HG03039 (cell line): ENCODE measurements at regions not wholly inside any gene's neighbourhood (a gene's known extent, or its start where the extent isn't known, plus 50 kb on each side); places are given as distances from the start of the nearest gene placed in this dataset.
"Not testable (repeated sequence)": the region's sequence is repeated elsewhere in the genome, so short reads cannot be mapped to it uniquely, and the experiment has no call there.

Experiments
- ATAC-seq: cut with Tn5 transposase; IDR thresholded peaks from one replicate; pipeline ENCODE4 v1.9.1; 2021; ENCODE audit warnings: mild to moderate bottlenecking, moderate library complexity; ENCODE audit not compliant: unreplicated experiment

GRCh38 chr7:106747804-106748203, 86.8 kb upstream of the CCDC71L start:
- no peak for ATAC-seq

GRCh38 chr7:106749165-106749564, 88.2 kb upstream of the CCDC71L start:
- ATAC-seq: no peak

GRCh38 chr7:106750773-106751172, 89.8 kb upstream of the CCDC71L start:
- ATAC-seq: no peak

- ATAC-seq: no peak
Measured at GRCh38 chr7:106752367-106752766, 91.4 kb upstream of the CCDC71L start.

DNA sequence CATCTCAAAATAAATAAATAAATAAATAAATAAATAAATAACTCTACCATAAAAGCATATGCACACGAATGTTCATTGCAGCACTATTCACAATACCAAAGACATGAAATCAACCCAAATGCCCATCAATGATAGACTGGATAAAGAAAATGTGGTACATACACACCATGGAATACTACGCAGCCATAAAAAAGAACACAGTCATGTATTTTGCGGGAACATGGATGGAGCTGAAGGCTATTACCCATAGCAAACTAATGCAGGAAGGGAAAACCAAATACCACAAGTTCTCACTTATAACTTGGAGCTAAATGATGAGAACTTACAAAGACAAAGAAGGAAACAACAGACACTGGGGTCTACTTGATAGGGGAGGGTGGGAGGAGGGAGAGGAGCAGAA, 94.1 kb upstream of the CCDC71L start:
- ATAC-seq: not testable (repeated sequence)

DNA sequence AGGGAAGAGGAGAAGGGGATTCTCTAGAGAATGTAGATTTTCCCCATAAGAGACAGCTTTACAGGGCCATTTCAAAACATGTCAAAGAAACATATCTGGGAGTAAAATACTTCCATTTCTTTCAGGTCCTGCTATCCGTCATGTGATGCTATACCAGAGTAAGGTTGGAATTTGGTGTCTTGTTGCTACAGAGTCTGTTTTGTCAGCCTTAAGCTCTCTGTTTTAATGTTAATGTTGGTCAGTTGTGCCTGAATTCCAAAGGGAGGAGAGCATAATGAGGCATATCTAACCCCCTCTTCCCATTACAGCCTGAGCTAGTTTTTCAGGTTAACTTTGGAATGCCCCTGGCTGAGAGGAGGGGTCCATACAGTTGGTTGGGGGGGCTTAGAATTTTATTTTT, 94.7 kb upstream of the CCDC71L start:
- no peak for ATAC-seq

DNA sequence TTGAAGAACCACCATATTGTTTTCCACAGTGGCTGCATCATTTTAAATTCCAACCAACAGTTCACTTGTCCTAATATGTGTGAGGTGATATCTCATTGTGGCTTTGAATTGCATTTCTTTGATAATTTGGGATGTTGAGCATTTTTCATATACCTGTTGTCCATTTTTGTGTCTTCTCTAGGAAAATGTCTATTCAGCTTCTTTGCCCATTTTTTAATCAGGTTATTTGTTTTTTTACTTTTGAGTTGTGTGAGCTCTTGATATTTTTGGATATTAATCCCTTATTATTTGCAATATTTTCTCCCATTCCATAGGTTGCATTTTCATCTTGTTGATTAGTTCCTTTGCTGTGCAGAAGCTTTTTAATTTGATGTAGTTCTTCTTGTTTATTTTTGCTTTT, 95.1 kb upstream of the CCDC71L start:
- ATAC-seq: no peak

GRCh38 chr7:106756884-106757283, 95.9 kb upstream of the CCDC71L start:
- ATAC-seq: no peak

- ATAC-seq: no peak
Measured at GRCh38 chr7:106757846-106758245, 96.9 kb upstream of the CCDC71L start.

- ATAC-seq: not testable (repeated sequence)
Measured at GRCh38 chr7:106762845-106763244, 101.9 kb upstream of the CCDC71L start.

DNA sequence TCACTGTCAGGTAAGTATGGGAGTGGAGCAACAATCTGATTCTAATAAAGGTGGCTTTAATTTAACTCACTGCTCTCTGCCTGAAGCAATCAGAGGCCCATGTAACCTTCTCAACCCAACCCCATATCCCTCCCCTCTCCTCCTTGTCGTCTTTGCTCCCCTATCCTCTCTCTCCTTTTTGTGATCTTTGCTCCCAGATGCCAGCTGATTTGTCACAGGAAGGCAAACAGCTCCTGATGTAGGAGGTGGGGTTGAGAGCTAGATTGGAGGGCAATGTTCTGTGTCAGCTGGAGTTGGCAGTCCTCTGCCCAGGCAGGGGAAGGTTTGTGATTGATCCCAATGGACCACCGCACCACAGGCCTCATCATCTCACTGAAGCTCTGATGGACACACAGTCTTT, 101.4 kb upstream of the PIK3CG start:
- ATAC-seq: no peak

GRCh38 chr7:106765727-106766355, 99.2 kb upstream of the PIK3CG start:
- no peak for ATAC-seq

DNA sequence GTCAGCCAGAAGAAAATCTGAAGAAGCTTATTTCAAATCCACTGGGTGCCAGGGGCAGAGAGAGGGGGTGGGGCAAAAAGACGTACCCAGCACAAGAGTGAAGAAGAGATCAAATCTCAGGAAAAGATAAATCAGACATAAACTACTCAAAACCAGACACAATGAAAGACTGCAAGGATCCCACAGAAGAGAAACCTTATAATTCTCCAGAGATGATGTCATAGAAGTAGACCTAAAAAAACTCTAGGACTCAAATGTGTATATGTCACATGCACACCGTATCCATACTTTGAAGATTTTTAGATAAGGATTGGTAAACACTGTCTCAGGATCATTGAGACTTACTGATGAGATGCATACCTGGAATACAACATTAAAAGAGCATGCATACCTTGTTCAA, 98.5 kb upstream of the PIK3CG start:
- no peak for ATAC-seq

DNA sequence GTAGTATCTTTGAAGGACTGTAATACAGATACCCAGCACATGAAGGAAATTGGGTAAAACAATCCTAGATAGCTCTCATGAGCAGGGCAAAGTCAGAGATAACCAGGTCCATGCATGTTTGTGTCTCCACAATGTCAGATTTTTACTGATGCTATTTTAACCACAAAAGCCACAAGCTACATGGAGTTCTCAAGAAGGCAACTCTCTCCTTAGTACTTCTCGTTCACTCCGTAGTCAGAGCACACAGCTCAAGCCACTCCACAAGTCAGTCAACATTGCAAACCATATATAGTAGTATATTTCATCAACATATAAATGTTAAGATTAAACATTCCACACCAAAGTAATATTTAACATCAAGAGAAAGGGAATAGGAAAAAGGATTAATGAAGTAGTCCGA, 98.0 kb upstream of the PIK3CG start:
- no peak for ATAC-seq

GRCh38 chr7:106767498-106768323, 97.4 kb upstream of the PIK3CG start:
- peak; percentile 66 for ATAC-seq

- peak; percentile 56 for ATAC-seq
Measured at GRCh38 chr7:106768324-106768751, 96.7 kb upstream of the PIK3CG start.

GRCh38 chr7:106770191-106770590, 94.9 kb upstream of the PIK3CG start:
- ATAC-seq: no peak

GRCh38 chr7:106772655-106773108, 92.4 kb upstream of the PIK3CG start:
- ATAC-seq: no peak

- ATAC-seq: no peak
Measured at GRCh38 chr7:106773228-106773627, 91.9 kb upstream of the PIK3CG start.

- no peak for ATAC-seq
Measured at GRCh38 chr7:106773721-106774120, 91.4 kb upstream of the PIK3CG start.

GRCh38 chr7:106774213-106774767, 90.8 kb upstream of the PIK3CG start:
- no peak for ATAC-seq
